Progenitor cell of endocrine pancreas (in vitro differentiated cells): ENCODE measurements at regions not wholly inside any gene's neighbourhood (a gene's known extent, or its start where the extent isn't known, plus 50 kb on each side); places are given as distances from the start of the nearest gene placed in this dataset.

Experiments used
- DNase-seq: peaks from one replicate; pipeline ENCODE4 v3.0.0; 2021; ENCODE audit warnings: low spot score; ENCODE audit not compliant: unreplicated experiment
- H3K27ac Mint-ChIP-seq: 2 replicates; pipeline ENCODE4 v1.8.0; 2021; ENCODE audit warnings: mild to moderate bottlenecking, moderate library complexity, mixed read lengths
- H3K27me3 Mint-ChIP-seq: 2 replicates; pipeline ENCODE4 v1.8.0; 2021; ENCODE audit warnings: mixed read lengths
- H3K36me3 Mint-ChIP-seq: 2 replicates; pipeline ENCODE4 v1.8.0; 2022; ENCODE audit warnings: mixed read lengths; ENCODE audit not compliant: insufficient read depth
- H3K4me1 Mint-ChIP-seq: 2 replicates; pipeline ENCODE4 v1.8.0; 2021; ENCODE audit warnings: low read depth, mixed read lengths
- H3K4me3 Mint-ChIP-seq: 2 replicates; pipeline ENCODE4 v1.8.0; 2021; ENCODE audit warnings: low read depth, mild to moderate bottlenecking, moderate library complexity, mixed read lengths
- H3K9me3 Mint-ChIP-seq: 2 replicates; pipeline ENCODE4 v1.8.0; 2021; ENCODE audit warnings: low read depth, mixed read lengths
- TF ChIP-seq, protein P1 (sequence below): fragments of 200-600 bp; sonication (generic); IDR thresholded peaks from one replicate; pipeline ENCODE4 v1.5.0; 2021; ENCODE audit warnings: antibody characterized with exemption, mild to moderate bottlenecking; ENCODE audit not compliant: unreplicated experiment

DNA sequence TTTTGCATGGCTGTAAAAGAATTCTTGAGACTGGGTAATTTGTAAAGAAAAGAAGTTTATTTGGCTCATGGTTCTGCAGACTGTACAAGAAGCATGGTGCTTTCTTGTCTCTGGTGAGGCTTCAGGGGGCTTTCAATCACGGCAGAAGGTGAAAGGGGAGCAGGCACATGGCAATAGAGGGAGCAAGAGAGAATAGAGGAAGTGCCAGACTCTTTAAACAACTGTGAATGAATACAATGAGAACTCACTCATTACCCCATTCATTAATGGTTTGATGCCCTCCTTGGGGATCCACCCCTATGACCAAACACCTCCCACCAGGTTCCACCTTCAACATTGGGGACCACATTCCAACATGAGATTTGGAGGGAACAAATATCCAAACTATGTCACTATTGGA, 463.5 kb downstream of the MTX2 start:
- no peak overlapping the region for H3K4me3 Mint-ChIP-seq
- H3K27ac Mint-ChIP-seq: no peak overlapping the region
- H3K36me3 Mint-ChIP-seq: no peaks in the 10 kb centered on the region
- H3K9me3 Mint-ChIP-seq: no peaks in the 10 kb centered on the region
- no peak for DNase-seq
- no peaks in the 10 kb centered on the region for H3K27me3 Mint-ChIP-seq
- TF ChIP-seq, protein P1, sequence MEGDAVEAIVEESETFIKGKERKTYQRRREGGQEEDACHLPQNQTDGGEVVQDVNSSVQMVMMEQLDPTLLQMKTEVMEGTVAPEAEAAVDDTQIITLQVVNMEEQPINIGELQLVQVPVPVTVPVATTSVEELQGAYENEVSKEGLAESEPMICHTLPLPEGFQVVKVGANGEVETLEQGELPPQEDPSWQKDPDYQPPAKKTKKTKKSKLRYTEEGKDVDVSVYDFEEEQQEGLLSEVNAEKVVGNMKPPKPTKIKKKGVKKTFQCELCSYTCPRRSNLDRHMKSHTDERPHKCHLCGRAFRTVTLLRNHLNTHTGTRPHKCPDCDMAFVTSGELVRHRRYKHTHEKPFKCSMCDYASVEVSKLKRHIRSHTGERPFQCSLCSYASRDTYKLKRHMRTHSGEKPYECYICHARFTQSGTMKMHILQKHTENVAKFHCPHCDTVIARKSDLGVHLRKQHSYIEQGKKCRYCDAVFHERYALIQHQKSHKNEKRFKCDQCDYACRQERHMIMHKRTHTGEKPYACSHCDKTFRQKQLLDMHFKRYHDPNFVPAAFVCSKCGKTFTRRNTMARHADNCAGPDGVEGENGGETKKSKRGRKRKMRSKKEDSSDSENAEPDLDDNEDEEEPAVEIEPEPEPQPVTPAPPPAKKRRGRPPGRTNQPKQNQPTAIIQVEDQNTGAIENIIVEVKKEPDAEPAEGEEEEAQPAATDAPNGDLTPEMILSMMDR: no peak
- H3K4me1 Mint-ChIP-seq: no peaks in the 10 kb centered on the region

DNA sequence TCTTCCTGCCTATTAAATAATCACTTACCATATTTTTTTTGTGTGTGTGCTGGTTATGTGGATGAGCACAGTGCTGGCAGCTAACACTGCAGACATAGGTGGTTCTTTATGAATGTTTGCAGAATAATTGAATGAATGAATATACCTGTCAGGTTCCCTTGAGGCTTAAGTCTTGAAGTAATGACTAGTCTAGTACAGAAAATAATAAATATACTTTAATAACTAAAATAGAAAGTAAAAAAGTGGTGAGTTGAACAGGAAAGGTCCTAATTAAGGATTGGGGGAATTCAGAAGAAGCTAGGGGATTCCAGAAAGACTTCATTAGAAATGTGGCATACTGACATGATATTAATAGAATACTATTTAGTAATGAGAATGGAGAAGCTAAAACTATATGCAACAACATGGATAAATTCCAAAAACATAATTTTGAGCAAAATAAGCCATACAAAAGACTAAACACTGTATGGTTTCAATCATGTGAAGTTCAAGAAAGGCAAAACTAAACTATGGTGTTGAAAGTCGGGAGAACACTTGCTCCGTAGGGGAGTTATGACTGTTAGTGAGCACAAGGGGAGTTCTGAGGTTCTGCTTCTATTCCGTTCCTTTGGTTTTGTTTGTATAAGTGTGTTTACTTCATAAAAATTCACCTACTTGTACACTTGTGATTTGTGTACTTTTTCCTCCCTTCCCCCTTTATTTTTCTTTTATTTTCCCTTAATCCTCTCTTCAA, 464.6 kb downstream of the MTX2 start:
- Mint-ChIP-seq H3K4me1 (no peaks in the 10 kb centered on the region), H3K27me3 (no peaks in the 10 kb centered on the region), H3K36me3 (no peaks in the 10 kb centered on the region), H3K27ac (no peak overlapping the region), H3K4me3 (no peak overlapping the region), H3K9me3 (no peaks in the 10 kb centered on the region)
- no peak for DNase-seq
- TF ChIP-seq, protein P1: no peak

DNA sequence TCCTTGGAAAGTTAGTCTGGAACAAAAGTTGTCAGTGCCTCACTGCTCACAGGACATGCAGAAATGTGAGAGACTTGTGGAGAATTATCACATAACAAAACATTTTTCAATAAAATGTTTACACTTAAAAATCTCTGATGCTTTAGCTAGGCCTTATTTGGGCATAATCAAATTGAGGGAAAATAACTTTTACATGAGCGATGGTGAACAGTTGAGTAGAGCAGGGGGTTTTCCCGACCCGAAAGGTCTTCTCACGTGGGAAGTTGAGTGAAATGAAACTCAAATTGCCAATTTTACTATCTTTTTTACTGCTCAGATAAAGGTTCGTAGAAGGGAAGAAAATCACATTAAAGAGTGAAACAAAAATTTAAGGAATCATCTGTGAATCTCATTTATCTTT, 465.6 kb downstream of the MTX2 start:
- no peaks in the 10 kb centered on the region for H3K27me3 Mint-ChIP-seq
- H3K9me3 Mint-ChIP-seq: no peaks in the 10 kb centered on the region
- H3K4me3 Mint-ChIP-seq: no peak overlapping the region
- TF ChIP-seq, protein P1: no peak
- no peak overlapping the region for H3K27ac Mint-ChIP-seq
- no peak for DNase-seq
- H3K36me3 Mint-ChIP-seq: no peaks in the 10 kb centered on the region
- no peaks in the 10 kb centered on the region for H3K4me1 Mint-ChIP-seq

DNA sequence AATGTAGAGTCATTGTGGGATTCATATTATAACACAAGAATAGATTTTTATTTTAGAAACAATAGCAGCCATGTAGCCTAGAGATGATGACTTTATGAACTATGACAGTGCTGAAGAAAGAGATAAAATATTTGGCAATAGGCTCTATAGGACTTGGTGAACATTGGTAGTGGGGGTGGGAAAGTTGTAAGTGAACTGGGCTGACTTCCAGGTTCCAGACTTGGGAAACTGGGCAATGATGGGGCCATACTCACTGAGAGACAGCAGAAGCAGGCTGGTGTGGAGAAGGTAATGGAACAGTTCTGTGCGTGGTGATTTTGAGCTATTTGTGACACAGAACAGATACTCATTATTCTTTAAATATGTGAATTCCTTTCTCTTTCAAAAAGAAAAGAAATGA, 470.3 kb upstream of the HNRNPA3 start:
- H3K27me3 Mint-ChIP-seq: no peaks in the 10 kb centered on the region
- no peak for DNase-seq
- H3K4me3 Mint-ChIP-seq: no peak overlapping the region
- TF ChIP-seq, protein P1: no peak
- no peaks in the 10 kb centered on the region for H3K9me3 Mint-ChIP-seq
- H3K36me3 Mint-ChIP-seq: no peaks in the 10 kb centered on the region
- H3K4me1 Mint-ChIP-seq: peaks cover 11% of the 10 kb centered on the region
- H3K27ac Mint-ChIP-seq: no peak overlapping the region

DNA sequence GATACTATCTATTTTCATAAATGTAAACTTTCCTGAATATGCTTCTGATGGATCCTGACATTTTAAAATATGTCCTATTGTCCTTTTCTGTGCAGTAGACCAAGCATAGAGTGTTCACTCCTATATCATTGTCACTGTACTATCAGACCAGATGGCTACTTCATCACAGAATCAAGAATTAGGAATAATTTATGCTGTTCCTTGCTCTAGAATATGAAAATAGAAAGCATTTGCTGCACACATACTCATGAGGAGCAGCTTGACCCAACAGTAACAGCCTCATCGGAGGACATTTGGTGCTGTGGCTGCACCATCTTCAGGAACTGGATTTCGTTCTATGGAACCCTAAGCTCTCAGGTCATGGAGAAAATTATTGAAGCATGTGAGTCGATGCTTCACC, 468.9 kb upstream of the HNRNPA3 start:
- Mint-ChIP-seq H3K4me1 (peaks cover 13% of the 10 kb centered on the region), H3K9me3 (no peaks in the 10 kb centered on the region), H3K27me3 (no peaks in the 10 kb centered on the region), H3K36me3 (no peaks in the 10 kb centered on the region), H3K27ac (no peak overlapping the region), H3K4me3 (no peak overlapping the region)
- DNase-seq: no peak
- TF ChIP-seq, protein P1: no peak
